CD14-positive monocyte (primary cell): ENCODE measurements at regions not wholly inside any gene's neighbourhood (a gene's known extent, or its start where the extent isn't known, plus 50 kb on each side); places are given as distances from the start of the nearest gene placed in this dataset.
"Not testable (repeated sequence)": the region's sequence is repeated elsewhere in the genome, so short reads cannot be mapped to it uniquely, and the experiment has no call there.

Source experiments
- DNase-seq, 3 donors: peaks; one replicate each; pipeline ENCODE4 v3.0.0-alpha.2; 2011 to 2022
- H2AFZ ChIP-seq: 2 replicates; pipeline ENCODE4 v1.6.0; 2012; ENCODE audit warnings: mild to moderate bottlenecking, low read depth, low read length, inconsistent platforms; ENCODE audit not compliant: insufficient read depth, poor library complexity, severe bottlenecking
- H3K27ac ChIP-seq, 2 donors: 1 replicate in 1 of 2; 2 replicates in 1 of 2; pipeline ENCODE4 v1.5.1; 2012 to 2013; ENCODE audit warnings: low read length in 2 of 2, control low read depth in 1 of 2, inconsistent platforms in 1 of 2, low read depth in 1 of 2, mild to moderate bottlenecking in 1 of 2
- H3K27me3 ChIP-seq, 2 donors: one replicate each; pipeline versions ENCODE4 v1.6.0 to v1.6.1; 2011 to 2013; ENCODE audit warnings: low read length in 2 of 2; ENCODE audit not compliant: control insufficient read depth in 2 of 2, insufficient read depth in 2 of 2
- H3K36me3 ChIP-seq, 2 donors: replicated peaks in 1 of 2; 1 replicate in 1 of 2; 2 replicates in 1 of 2; pipeline versions ENCODE4 v1.5.1 to v1.6.1; 2012 to 2013; ENCODE audit warnings: low read length in 2 of 2, control low read depth in 1 of 2, inconsistent platforms in 1 of 2, mild to moderate bottlenecking in 1 of 2; ENCODE audit not compliant: insufficient read depth in 2 of 2, control insufficient read depth in 1 of 2
- H3K4me1 ChIP-seq, 2 donors: 1 replicate in 1 of 2; 2 replicates in 1 of 2; pipeline versions ENCODE4 v1.5.1 to v1.6.1; 2012 to 2013; ENCODE audit warnings: low read length in 2 of 2, control low read depth in 1 of 2, inconsistent platforms in 1 of 2, mild to moderate bottlenecking in 1 of 2, moderate library complexity in 1 of 2; ENCODE audit not compliant: insufficient read depth in 2 of 2, control insufficient read depth in 1 of 2
- H3K4me2 ChIP-seq: replicated peaks from 2 replicates; pipeline ENCODE3; 2012; ENCODE audit warnings: low read length, moderate library complexity, mild to moderate bottlenecking; ENCODE audit not compliant: poor library complexity, severe bottlenecking; ENCODE audit errors: extremely low read depth
- H3K4me3 ChIP-seq, 3 experiments: fragments of 200-600 bp in 1 of 3; sonication (generic) in 1 of 3; replicated peaks in 1 of 3; 1 replicate in 2 of 3; 2 replicates in 1 of 3; pipeline ENCODE4 v1.5.1; 2011 to 2013; ENCODE audit warnings: low read length in 3 of 3, mild to moderate bottlenecking in 3 of 3, control low read depth in 2 of 3, low read depth in 2 of 3, inconsistent platforms in 1 of 3, moderate library complexity in 1 of 3
- H3K79me2 ChIP-seq: 2 replicates; pipeline ENCODE4 v1.6.0; 2012; ENCODE audit warnings: mild to moderate bottlenecking, control low read depth, inconsistent platforms, low read length, moderate library complexity; ENCODE audit not compliant: insufficient read depth
- H3K9ac ChIP-seq: 2 replicates; pipeline ENCODE4 v1.6.0; 2017; ENCODE audit warnings: low read length, mild to moderate bottlenecking; ENCODE audit not compliant: insufficient read depth, poor library complexity, severe bottlenecking
- H3K9me3 ChIP-seq, 2 donors: replicated peaks in 1 of 2; 1 replicate in 1 of 2; 2 replicates in 1 of 2; pipeline versions ENCODE4 v1.5.1 to v1.6.1; 2012 to 2013; ENCODE audit warnings: low read length in 2 of 2, control low read depth in 1 of 2; ENCODE audit not compliant: control insufficient read depth in 1 of 2, insufficient read depth in 1 of 2
- H4K20me1 ChIP-seq: 2 replicates; pipeline ENCODE4 v1.6.0; 2012; ENCODE audit warnings: mild to moderate bottlenecking, low read length, control low read depth, moderate library complexity; ENCODE audit not compliant: insufficient read depth
- H3K27ac Mint-ChIP-seq, 7 donors: one replicate each; pipeline ENCODE4 v1.8.0; 2020; ENCODE audit warnings: mild to moderate bottlenecking in 7 of 7, mixed read lengths in 7 of 7, moderate library complexity in 6 of 7, inconsistent platforms in 2 of 7
- H3K27me3 Mint-ChIP-seq, 3 donors: one replicate each; pipeline ENCODE4 v1.8.0; 2021 to 2022; ENCODE audit warnings: low read depth in 3 of 3, mild to moderate bottlenecking in 3 of 3, mixed read lengths in 3 of 3, moderate library complexity in 3 of 3, inconsistent platforms in 1 of 3
- H3K36me3 Mint-ChIP-seq, 2 donors: one replicate each; pipeline ENCODE4 v1.8.0; 2020; ENCODE audit warnings: mixed read lengths in 2 of 2, inconsistent platforms in 1 of 2, mild to moderate bottlenecking in 1 of 2
- H3K4me1 Mint-ChIP-seq: one replicate; pipeline ENCODE4 v1.8.0; 2020; ENCODE audit warnings: mild to moderate bottlenecking, mixed read lengths
- H3K4me3 Mint-ChIP-seq, 2 donors: one replicate each; pipeline ENCODE4 v1.8.0; 2020; ENCODE audit warnings: mild to moderate bottlenecking in 2 of 2, mixed read lengths in 2 of 2, moderate library complexity in 1 of 2
- H3K9me3 Mint-ChIP-seq, 7 donors: one replicate each; pipeline ENCODE4 v1.8.0; 2020 to 2022; ENCODE audit warnings: mixed read lengths in 7 of 7, mild to moderate bottlenecking in 6 of 7, moderate library complexity in 6 of 7, inconsistent platforms in 2 of 7
- CTCF ChIP-seq: fragments of 200-600 bp; IDR thresholded peaks from one replicate; pipeline ENCODE4 v1.8.0; 2022; ENCODE audit warnings: antibody characterized with exemption, mild to moderate bottlenecking
- WGBS: methylation state at CpG from one replicate; pipeline ENCODE4 v1.1.5; 2013; ENCODE audit warnings: missing lambda C conversion rate; ENCODE audit not compliant: insufficient coverage; 5-methylcytosine and 5-hydroxymethylcytosine counted together
- intact Hi-C, 2 donors: fragments of 100-400 bp; cut with micrococcal nuclease; formaldehyde crosslinking; loops; one replicate each; pipeline versions ENCODE4 v1.15.0 to v1.15.1; 2023

GRCh38 chr2:58698620-58699019 is 457.5 kb upstream of the FANCL start:
- no CpG with 5 or more reads among the region's 4 CpGs for WGBS
- peaks cover 0 to 2% of the 10 kb centered on the region in 2 donors for H3K9me3 ChIP-seq
- peak; percentile 8 to 12 (median 8) for DNase-seq
- peak overlapping the region in 1 of 3 experiments; percentile 46 for H3K4me3 ChIP-seq
- intact Hi-C loops: no loop called here
- peak overlapping the region; percentile 50 for H3K4me2 ChIP-seq
- H3K36me3 ChIP-seq: no peaks in the 10 kb centered on the region
- H3K27me3 Mint-ChIP-seq: no peaks in the 10 kb centered on the region
- H3K9ac ChIP-seq: no peak overlapping the region
- H3K27me3 ChIP-seq: no peaks in the 10 kb centered on the region
- no peaks in the 10 kb centered on the region for H4K20me1 ChIP-seq
- no peak for TF ChIP-seq CTCF
- H3K36me3 Mint-ChIP-seq: no peaks in the 10 kb centered on the region
- peaks cover 20 to 23% of the 10 kb centered on the region in 2 donors for H3K4me1 ChIP-seq
- H2AFZ ChIP-seq: peak overlapping the region; percentile 0
- peaks cover 19% of the 10 kb centered on the region for H3K4me1 Mint-ChIP-seq
- peak overlapping the region in 1 of 2 donors; percentile 52 for H3K27ac ChIP-seq
- peak overlapping the region in 1 of 2 donors; percentile 58 for H3K4me3 Mint-ChIP-seq
- H3K9me3 Mint-ChIP-seq: peaks cover 0 to 15% (median 6%) of the 10 kb centered on the region in 7 donors
- peak overlapping the region in 3 of 7 donors; percentile 27 to 78 (median 74) for H3K27ac Mint-ChIP-seq
- no peaks in the 10 kb centered on the region for H3K79me2 ChIP-seq

- H2AFZ ChIP-seq, intact Hi-C loops, H3K27me3 ChIP-seq, H3K9ac ChIP-seq, H3K79me2 ChIP-seq, H3K4me3 ChIP-seq, H3K27me3 Mint-ChIP-seq, H3K36me3 ChIP-seq, H3K4me3 Mint-ChIP-seq, H3K4me2 ChIP-seq, DNase-seq, H3K27ac ChIP-seq, H3K27ac Mint-ChIP-seq, H3K9me3 ChIP-seq, H4K20me1 ChIP-seq: not testable (repeated sequence)
- peaks cover 18 to 47% (median 35%) of the 10 kb centered on the region in 7 donors for H3K9me3 Mint-ChIP-seq
- H3K4me1 Mint-ChIP-seq: peaks cover 34% of the 10 kb centered on the region
- no CpG with 5 or more reads among the region's 2 CpGs for WGBS
- H3K36me3 Mint-ChIP-seq: peaks cover 3 to 17% of the 10 kb centered on the region in 2 donors
- peaks cover 11 to 15% of the 10 kb centered on the region in 2 donors for H3K4me1 ChIP-seq
These were observed 453.0 kb upstream of the FANCL start for GRCh38 chr2:58694114-58694513.

GRCh38 chr2:58691041-58691440 is 449.9 kb upstream of the FANCL start:
- H3K27me3 ChIP-seq, intact Hi-C loops, H3K9ac ChIP-seq, H3K79me2 ChIP-seq, H3K4me3 ChIP-seq, H3K4me3 Mint-ChIP-seq, H3K4me2 ChIP-seq, H3K36me3 ChIP-seq, H3K27ac ChIP-seq, H2AFZ ChIP-seq, H3K27me3 Mint-ChIP-seq, H4K20me1 ChIP-seq, H3K9me3 ChIP-seq: not testable (repeated sequence)
- H3K4me1 ChIP-seq: peaks cover 11 to 12% of the 10 kb centered on the region in 2 donors
- Mint-ChIP-seq H3K9me3 (peaks cover 16 to 48% (median 37%) of the 10 kb centered on the region in 7 donors), H3K4me1 (peaks cover 39% of the 10 kb centered on the region), H3K36me3 (peaks cover 3 to 17% of the 10 kb centered on the region in 2 donors), H3K27ac (peak overlapping the region in 4 of 7 donors; percentile 26 to 64 (median 50))
- peak in 1 of 3 donors; percentile 3 for DNase-seq
- WGBS: 50% methylated on average over 2 of the region's 2 CpGs
